Endothelial cell of umbilical vein (primary cell): ENCODE measurements at regions not wholly inside any gene's neighbourhood (a gene's known extent, or its start where the extent isn't known, plus 50 kb on each side); places are given as distances from the start of the nearest gene placed in this dataset.

Experiments used
- BruUV-seq: library from RNA; stranded (reverse); fragments of 400-500 nt; replicated peaks from 2 replicates; lab custom pipeline; 2021; lab: Mats Ljungman, UMichigan
- CTCF ChIA-PET: fragments of 300-600, 350-600 bp; sonication (Branson Sonifier 250); formaldehyde crosslinking; loops from one replicate; lab custom pipeline; 2021; ENCODE audit warnings: antibody characterized with exemption, inconsistent platforms; lab: Charles Lee
- POLR2A ChIA-PET: fragments of 300-600, 350-600 bp; sonication (Branson Sonifier 250); formaldehyde crosslinking; loops from one replicate; lab custom pipeline; 2021; ENCODE audit warnings: antibody characterized with exemption, inconsistent platforms; lab: Charles Lee
- DNase-seq: peaks from one replicate; pipeline ENCODE4 v3.0.0-alpha.2; 2011; ENCODE audit warnings: low read depth, low spot score
- FAIRE-seq: peaks from 2 replicates; lab custom pipeline; 2011; peaks lifted over from hg19 to GRCh38; lab: Jason Lieb, UNC
- H2AFZ ChIP-seq: 2 replicates; pipeline ENCODE4 v1.6.0; 2012; ENCODE audit warnings: low read depth, low read length, control low read depth, inconsistent platforms
- H3K27ac ChIP-seq: 2 replicates; pipeline ENCODE4 v1.5.1; 2011; ENCODE audit warnings: low read depth, mild to moderate bottlenecking, control low read depth, low read length, moderate library complexity; ENCODE audit not compliant: insufficient read depth
- H3K27me3 ChIP-seq, 2 experiments: 2 replicates each; pipeline versions ENCODE4 v1.6.0 to v1.6.1; 2011; ENCODE audit warnings: low read length in 2 of 2, mixed read lengths in 1 of 2; ENCODE audit not compliant: control insufficient read depth in 2 of 2, insufficient read depth in 2 of 2
- H3K36me3 ChIP-seq, 2 experiments: 2 replicates in 1 of 2; 3 replicates in 1 of 2; pipeline ENCODE4 v1.5.1; 2011; ENCODE audit warnings: low read length in 2 of 2, mild to moderate bottlenecking in 1 of 2, moderate library complexity in 1 of 2; ENCODE audit not compliant: control insufficient read depth in 2 of 2, insufficient read depth in 2 of 2; ENCODE audit errors: extremely low read depth in 1 of 2
- H3K4me1 ChIP-seq: 3 replicates; pipeline ENCODE4 v1.5.1; 2011; ENCODE audit warnings: mild to moderate bottlenecking, low read length; ENCODE audit not compliant: control insufficient read depth, insufficient read depth; ENCODE audit errors: extremely low read depth
- H3K4me2 ChIP-seq: 2 replicates; pipeline ENCODE4 v1.6.1; 2011; ENCODE audit warnings: low read length, control low read depth, mixed read lengths; ENCODE audit not compliant: insufficient read depth
- H3K4me3 ChIP-seq, 3 experiments: fragments of 200-600 bp in 1 of 3; sonication (generic), shearing (Covaris generic) in 1 of 3; replicated peaks in 1 of 3; 2 replicates each; pipeline ENCODE4 v1.5.1; 2011 to 2016; ENCODE audit warnings: control low read depth in 3 of 3, low read length in 3 of 3, mild to moderate bottlenecking in 2 of 3, inconsistent platforms in 1 of 3, low read depth in 1 of 3, moderate library complexity in 1 of 3; ENCODE audit not compliant: insufficient read depth in 1 of 3
- H3K79me2 ChIP-seq: 2 replicates; pipeline ENCODE4 v1.6.0; 2012; ENCODE audit warnings: low read length, inconsistent platforms; ENCODE audit not compliant: control insufficient read depth, insufficient read depth
- H3K9ac ChIP-seq: replicated peaks from 2 replicates; pipeline ENCODE3; 2011; ENCODE audit warnings: low read length, control low read depth; ENCODE audit not compliant: insufficient read depth; ENCODE audit errors: extremely low read depth
- H3K9me1 ChIP-seq: replicated peaks from 3 replicates; pipeline ENCODE4 v1.6.0; 2011; ENCODE audit warnings: mild to moderate bottlenecking, low read length; ENCODE audit not compliant: control insufficient read depth, insufficient read depth; ENCODE audit errors: extremely low read depth
- H3K9me3 ChIP-seq: replicated peaks from 2 replicates; pipeline ENCODE4 v1.5.1; 2012; ENCODE audit warnings: low read length, inconsistent platforms; ENCODE audit not compliant: control insufficient read depth, insufficient read depth
- H4K20me1 ChIP-seq: replicated peaks from 2 replicates; pipeline ENCODE3; 2011; ENCODE audit warnings: mild to moderate bottlenecking, low read length; ENCODE audit not compliant: control insufficient read depth, insufficient read depth; ENCODE audit errors: extremely low read depth
- CTCF ChIP-seq, 2 donors: IDR thresholded peaks; 1 replicate in 1 of 2; 2 replicates in 1 of 2; pipeline ENCODE4 v1.5.1; 2011; ENCODE audit warnings: low read length in 2 of 2, mild to moderate bottlenecking in 2 of 2, moderate library complexity in 2 of 2, control low read depth in 1 of 2, inconsistent platforms in 1 of 2, low read depth in 1 of 2; ENCODE audit not compliant: insufficient read depth in 1 of 2; ENCODE audit errors: extremely low read depth in 1 of 2
- EZH2 ChIP-seq: IDR thresholded peaks from 2 replicates; pipeline ENCODE4 v1.6.1; 2012; ENCODE audit warnings: borderline replicate concordance, low read depth, mild to moderate bottlenecking, moderate library complexity, low read length, inconsistent platforms; ENCODE audit not compliant: severe bottlenecking
- FOS ChIP-seq: IDR thresholded peaks from 2 replicates; pipeline ENCODE4 v1.6.1; 2011; ENCODE audit warnings: mild to moderate bottlenecking, low read length, moderate library complexity, borderline replicate concordance; ENCODE audit not compliant: insufficient read depth
- GATA2 ChIP-seq: IDR thresholded peaks from 2 replicates; pipeline ENCODE4 v1.7.0; 2011; ENCODE audit warnings: low read depth, mild to moderate bottlenecking, moderate library complexity, mixed read lengths, low read length; ENCODE audit not compliant: insufficient read length, insufficient read depth
- JUN ChIP-seq: IDR thresholded peaks from 2 replicates; pipeline ENCODE4 v1.6.1; 2011; ENCODE audit warnings: borderline replicate concordance, low read depth; ENCODE audit not compliant: insufficient read length, insufficient read depth
- MYC ChIP-seq: IDR thresholded peaks from one replicate; pipeline ENCODE4 v1.6.1; 2011; ENCODE audit warnings: mild to moderate bottlenecking, low read depth, low read length
- POLR2A ChIP-seq: IDR thresholded peaks from 2 replicates; pipeline ENCODE4 v1.6.1; 2012; ENCODE audit warnings: low read depth, mild to moderate bottlenecking, control low read depth, low read length
- POLR2AphosphoS5 ChIP-seq: IDR thresholded peaks from 2 replicates; pipeline ENCODE4 v1.6.1; 2012; ENCODE audit warnings: low read depth, mild to moderate bottlenecking, control low read depth, low read length, moderate library complexity; ENCODE audit not compliant: insufficient read depth
- dilution Hi-C: fragments of 300-500 bp; cut with MboI; formaldehyde crosslinking; loops from one replicate; pipeline ENCODE4 v1.15.0; 2019; ENCODE audit warnings: low sequenced_read_pairs; ENCODE audit not compliant: extremely low pct_ligation_motif_present
- intact Hi-C: fragments of 100-400 bp; cut with micrococcal nuclease; formaldehyde crosslinking; loops from one replicate; pipeline ENCODE4 v1.10.0; 2022
- TF ChIP-seq, protein P1 (sequence below): IDR thresholded peaks from 2 replicates; pipeline ENCODE4 v1.6.1; 2011; ENCODE audit not compliant: insufficient read depth, insufficient read length

GRCh38 chr15:87492321-87492720 is 764.2 kb downstream of the NTRK3 start:
- no peaks in the 10 kb centered on the region for H3K79me2 ChIP-seq
- no peaks in the 10 kb centered on the region for H3K36me3 ChIP-seq
- no peak overlapping the region for H3K27ac ChIP-seq
- intact Hi-C loops (loop anchor here (5.0 kb wide), 1 partner anchor 370 kb away; no protein-coding TSS in a partner anchor), dilution Hi-C loops (no loop called here)
- H3K27me3 ChIP-seq = no peaks in the 10 kb centered on the region
- peaks cover 5% of the 10 kb centered on the region for H3K9me3 ChIP-seq
- TF ChIP-seq CTCF (IDR thresholded peaks at IDR 0.05; ENCODE audit: extremely low read depth in 1 of 2, insufficient read depth in 1 of 2, low read depth in 1 of 2, low read length in 2 of 2) (no peak), GATA2 (no peak), JUN (no peak), POLR2AphosphoS5 (no peak), MYC (no peak), FOS (no peak), POLR2A (no peak), EZH2 (no peak)
- TF ChIP-seq, protein P1, sequence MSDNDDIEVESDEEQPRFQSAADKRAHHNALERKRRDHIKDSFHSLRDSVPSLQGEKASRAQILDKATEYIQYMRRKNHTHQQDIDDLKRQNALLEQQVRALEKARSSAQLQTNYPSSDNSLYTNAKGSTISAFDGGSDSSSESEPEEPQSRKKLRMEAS = no peak
- no peak overlapping the region for H3K4me2 ChIP-seq
- BruUV-seq = no TSS peak
- no peaks in the 10 kb centered on the region for H3K4me1 ChIP-seq
- FAIRE-seq (no peak), DNase-seq (no peak)
- no peaks in the 10 kb centered on the region for H4K20me1 ChIP-seq
- no peak overlapping the region for H2AFZ ChIP-seq
- POLR2A ChIA-PET = no interaction called here
- no peak overlapping the region for H3K9ac ChIP-seq
- CTCF ChIA-PET = no interaction called here
- no peaks in the 10 kb centered on the region for H3K9me1 ChIP-seq
- no peak overlapping the region for H3K4me3 ChIP-seq
